SU-DHL-6 (cell line): ENCODE measurements at regions not wholly inside any gene's neighbourhood (a gene's known extent, or its start where the extent isn't known, plus 50 kb on each side); places are given as distances from the start of the nearest gene placed in this dataset.

ENCODE experiments used
- H2AFZ ChIP-seq: fragments of 200-600 bp; sonication (generic); 2 replicates; pipeline ENCODE4 v1.6.1; 2014; ENCODE audit warnings: low read depth, mild to moderate bottlenecking, moderate library complexity, mixed read lengths, antibody characterized with exemption, low read length; ENCODE audit not compliant: severe bottlenecking
- H3F3A ChIP-seq: fragments of 200-600 bp; shearing (Covaris generic); 2 replicates; pipeline ENCODE4 v1.6.0; 2016; ENCODE audit warnings: antibody characterized with exemption, mild to moderate bottlenecking; ENCODE audit not compliant: insufficient read depth
- H3K27ac ChIP-seq: fragments of 200-600 bp; sonication (generic); 2 replicates; pipeline ENCODE4 v1.5.1; 2016; ENCODE audit warnings: low read depth, mild to moderate bottlenecking, low read length, moderate library complexity, mixed read lengths
- H3K27me3 ChIP-seq: fragments of 200-600 bp; sonication (generic), shearing (Covaris generic); 2 replicates; pipeline ENCODE4 v1.6.0; 2014; ENCODE audit warnings: mild to moderate bottlenecking, low read length
- H3K36me3 ChIP-seq: fragments of 200-600 bp; sonication (generic); 2 replicates; pipeline ENCODE4 v1.6.1; 2014; ENCODE audit warnings: mild to moderate bottlenecking, low read length, mixed read lengths
- H3K4me2 ChIP-seq: fragments of 300-600, 200-600 bp; shearing (Covaris generic), sonication (generic); 2 replicates; pipeline ENCODE4 v1.6.0; 2014; ENCODE audit warnings: low read length, low read depth, mild to moderate bottlenecking; ENCODE audit not compliant: poor library complexity, severe bottlenecking
- H3K4me3 ChIP-seq: fragments of 200-600 bp; sonication (generic); 2 replicates; pipeline ENCODE4 v1.5.1; 2014; ENCODE audit warnings: antibody characterized with exemption, low read length, mild to moderate bottlenecking, mixed read lengths; ENCODE audit not compliant: insufficient read depth, poor library complexity, severe bottlenecking
- H3K79me2 ChIP-seq: fragments of 200-600 bp; sonication (generic); 2 replicates; pipeline ENCODE4 v1.6.1; 2014; ENCODE audit warnings: mild to moderate bottlenecking, low read length, moderate library complexity; ENCODE audit not compliant: insufficient read depth
- H3K9ac ChIP-seq: fragments of 200-600 bp; sonication (generic); 2 replicates; pipeline ENCODE4 v1.7.0; 2014; ENCODE audit warnings: mild to moderate bottlenecking, low read length
- H3K9me2 ChIP-seq: fragments of 200-600 bp; sonication (generic); replicated peaks from 2 replicates; pipeline ENCODE4 v1.6.1; 2014; ENCODE audit warnings: low read length; ENCODE audit not compliant: insufficient read depth
- H3K9me3 ChIP-seq: fragments of 200-600 bp; sonication (generic); 2 replicates; pipeline ENCODE4 v1.6.1; 2014; ENCODE audit warnings: low read length, mixed read lengths; ENCODE audit not compliant: insufficient read depth
- H4K20me1 ChIP-seq: fragments of 200-600 bp; sonication (generic); 2 replicates; pipeline ENCODE4 v1.6.1; 2014; ENCODE audit warnings: low read depth, mild to moderate bottlenecking, antibody characterized with exemption, low read length, moderate library complexity, mixed read lengths
- CTCF ChIP-seq: fragments of 200-600 bp; sonication (generic); IDR thresholded peaks from one replicate; pipeline ENCODE4 v1.5.1; 2017; ENCODE audit warnings: antibody characterized with exemption, mild to moderate bottlenecking, low read length, moderate library complexity; ENCODE audit not compliant: insufficient read depth, poor library complexity, severe bottlenecking
- EZH2phosphoT487 ChIP-seq: fragments of 200-600 bp; sonication (generic), shearing (Covaris generic); conservative IDR thresholded peaks from 2 replicates; pipeline ENCODE4 v1.6.1; 2018; ENCODE audit warnings: mild to moderate bottlenecking, antibody characterized with exemption, low read length, moderate library complexity, mixed read lengths

- no peaks in the 10 kb centered on the region for H3K9me2 ChIP-seq
- H3K4me3 ChIP-seq: no peak overlapping the region
- TF ChIP-seq EZH2phosphoT487 (no peak), CTCF (no peak)
- H3K9ac ChIP-seq: no peak overlapping the region
- no peak overlapping the region for H2AFZ ChIP-seq
- H4K20me1 ChIP-seq: no peaks in the 10 kb centered on the region
- H3K4me2 ChIP-seq: no peak overlapping the region
- no peak overlapping the region for H3K27ac ChIP-seq
- H3K36me3 ChIP-seq: no peaks in the 10 kb centered on the region
- no peaks in the 10 kb centered on the region for H3K79me2 ChIP-seq
- no peaks in the 10 kb centered on the region for H3F3A ChIP-seq
- H3K27me3 ChIP-seq: no peaks in the 10 kb centered on the region
- H3K9me3 ChIP-seq: no peaks in the 10 kb centered on the region
Measured at GRCh38 chr5:97967292-97967691, 784.2 kb upstream of the RIOK2 start.

DNA sequence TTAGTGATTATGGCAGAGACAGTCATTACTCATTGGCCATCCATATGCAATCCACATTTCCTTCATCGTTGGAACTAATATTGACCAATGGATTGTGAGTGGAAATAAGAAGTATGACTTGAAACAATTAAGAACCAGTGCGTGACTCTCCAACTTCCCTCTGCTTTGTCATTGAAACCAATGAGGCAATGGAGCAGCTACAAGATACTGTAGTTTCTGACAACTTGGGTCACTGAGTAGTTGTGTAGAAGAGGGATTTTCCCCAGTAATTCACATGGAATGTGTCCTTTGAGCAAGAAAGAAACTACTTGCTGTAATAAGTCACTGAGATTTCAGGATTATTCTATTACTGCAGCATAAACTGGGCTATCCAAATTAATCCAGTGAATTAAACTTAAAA, 785.3 kb upstream of the RIOK2 start:
- no peaks in the 10 kb centered on the region for H3K36me3 ChIP-seq
- no peaks in the 10 kb centered on the region for H3K9me2 ChIP-seq
- H3K27me3 ChIP-seq: no peaks in the 10 kb centered on the region
- H3K79me2 ChIP-seq: no peaks in the 10 kb centered on the region
- no peak overlapping the region for H3K4me2 ChIP-seq
- no peak overlapping the region for H3K4me3 ChIP-seq
- H3K27ac ChIP-seq: no peak overlapping the region
- H3K9me3 ChIP-seq: no peaks in the 10 kb centered on the region
- H3K9ac ChIP-seq: no peak overlapping the region
- TF ChIP-seq CTCF (no peak), EZH2phosphoT487 (no peak)
- no peaks in the 10 kb centered on the region for H4K20me1 ChIP-seq
- no peak overlapping the region for H2AFZ ChIP-seq
- no peaks in the 10 kb centered on the region for H3F3A ChIP-seq

DNA sequence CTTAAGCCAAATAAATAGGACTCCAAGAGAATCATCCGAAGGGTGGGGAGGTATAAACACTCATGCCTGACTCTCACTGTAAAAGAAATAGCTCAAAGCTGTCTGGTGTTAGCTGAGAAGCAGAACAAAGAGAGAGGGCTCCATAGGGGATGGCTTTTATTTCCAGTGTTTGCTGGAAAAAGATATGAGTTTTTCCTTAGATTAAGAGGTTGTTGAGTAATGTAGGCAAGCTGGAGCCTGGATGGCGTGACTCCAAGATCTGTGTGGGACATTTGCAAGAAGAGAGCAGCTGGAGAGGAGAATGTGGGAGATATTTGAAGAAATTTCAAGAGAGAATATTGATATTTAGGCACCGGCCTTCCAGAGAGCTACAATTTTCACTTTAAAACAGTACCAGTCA, 793.7 kb upstream of the RGMB start:
- Histone ChIP-seq H3K9ac (no peak overlapping the region), H2AFZ (no peak overlapping the region), H4K20me1 (no peaks in the 10 kb centered on the region), H3F3A (no peaks in the 10 kb centered on the region), H3K27me3 (no peaks in the 10 kb centered on the region), H3K36me3 (no peaks in the 10 kb centered on the region), H3K4me3 (no peak overlapping the region), H3K9me3 (no peaks in the 10 kb centered on the region), H3K4me2 (no peak overlapping the region), H3K79me2 (no peaks in the 10 kb centered on the region), H3K27ac (no peak overlapping the region), H3K9me2 (no peaks in the 10 kb centered on the region)
- TF ChIP-seq EZH2phosphoT487 (no peak), CTCF (no peak)

GRCh38 chr5:97980291-97980690, 793.2 kb upstream of the RGMB start:
- Histone ChIP-seq H3K79me2 (no peaks in the 10 kb centered on the region), H3K4me2 (no peak overlapping the region), H3K36me3 (no peaks in the 10 kb centered on the region), H3K27me3 (no peaks in the 10 kb centered on the region), H3K9ac (no peak overlapping the region), H3K4me3 (no peak overlapping the region), H2AFZ (no peak overlapping the region), H4K20me1 (no peaks in the 10 kb centered on the region), H3K27ac (no peak overlapping the region), H3K9me3 (no peaks in the 10 kb centered on the region), H3F3A (no peaks in the 10 kb centered on the region), H3K9me2 (no peaks in the 10 kb centered on the region)
- TF ChIP-seq EZH2phosphoT487: no peak
- TF ChIP-seq CTCF: no peak
